ENCODE measurements at regions not wholly inside any gene's neighbourhood (a gene's known extent, or its start where the extent isn't known, plus 50 kb on each side); places are given as distances from the start of the nearest gene placed in this dataset.

- DNase-seq = no peak
- H3K36me3 ChIP-seq = no peaks in the 10 kb centered on the region
- WGBS, 5 donors = 57 to 72% (median 61%) methylated on average over 4 of the region's 4 CpGs
- H3K27me3 ChIP-seq (replicated peaks in 1 of 7) = no peaks in the 10 kb centered on the region
- TF ChIP-seq CTCF (IDR thresholded peaks at IDR 0.05 in 8 of 11, conservative IDR thresholded peaks at IDR 0.05 in 3 of 11) = no peak
- TF ChIP-seq POLR2AphosphoS5 (IDR thresholded peaks at IDR 0.05) = no peak
- no peak for TF ChIP-seq POLR2A (IDR thresholded peaks at IDR 0.05)
- intact Hi-C loops (cut with DNase I; ENCODE audit: low total_unique reads) = no loop called here
- no peak overlapping the region for H3K27ac ChIP-seq
- H3K4me1 ChIP-seq = no peaks in the 10 kb centered on the region
- no peak overlapping the region for H3K4me3 ChIP-seq
- H3K9me3 ChIP-seq = peaks cover 0 to 6% (median 0%) of the 10 kb centered on the region in 8 donors
Measured at GRCh38 chr14:40119321-40119720, 687.1 kb upstream of the FBXO33 start.

- H3K36me3 ChIP-seq = no peaks in the 10 kb centered on the region
- H3K27ac ChIP-seq = no peak overlapping the region
- peaks cover 0 to 6% (median 0%) of the 10 kb centered on the region in 8 donors for H3K9me3 ChIP-seq
- no peak overlapping the region for H3K4me3 ChIP-seq
- intact Hi-C loops (cut with DNase I; ENCODE audit: low total_unique reads) = no loop called here
- 84 to 100% (median 96%) methylated on average over 1 of the region's 1 CpG for WGBS, 5 donors
- no peaks in the 10 kb centered on the region for H3K27me3 ChIP-seq (replicated peaks in 1 of 7)
- no peak for DNase-seq
- H3K4me1 ChIP-seq = no peaks in the 10 kb centered on the region
- TF ChIP-seq POLR2AphosphoS5 (IDR thresholded peaks at IDR 0.05) (no peak), CTCF (IDR thresholded peaks at IDR 0.05 in 8 of 11, conservative IDR thresholded peaks at IDR 0.05 in 3 of 11) (no peak), POLR2A (IDR thresholded peaks at IDR 0.05) (no peak)
Measured at GRCh38 chr14:40115583-40115982, 683.4 kb upstream of the FBXO33 start.

- H3K9me3 ChIP-seq = peaks cover 0 to 6% (median 0%) of the 10 kb centered on the region in 8 donors
- no peak overlapping the region for H3K27ac ChIP-seq
- H3K4me1 ChIP-seq = no peaks in the 10 kb centered on the region
- H3K4me3 ChIP-seq = no peak overlapping the region
- intact Hi-C loops (cut with DNase I; ENCODE audit: low total_unique reads) = no loop called here
- no peak for DNase-seq
- H3K27me3 ChIP-seq (replicated peaks in 1 of 7) = no peaks in the 10 kb centered on the region
- no peak for TF ChIP-seq POLR2AphosphoS5 (IDR thresholded peaks at IDR 0.05)
- TF ChIP-seq POLR2A (IDR thresholded peaks at IDR 0.05) = no peak
- TF ChIP-seq CTCF (IDR thresholded peaks at IDR 0.05 in 8 of 11, conservative IDR thresholded peaks at IDR 0.05 in 3 of 11) = no peak
- H3K36me3 ChIP-seq = no peaks in the 10 kb centered on the region
Measured at GRCh38 chr14:40113671-40114070, 681.4 kb upstream of the FBXO33 start.

- Histone ChIP-seq H3K27me3 (replicated peaks in 1 of 7) (no peaks in the 10 kb centered on the region), H3K9me3 (peaks cover 0 to 22% (median 7%) of the 10 kb centered on the region in 8 donors), H3K4me3 (no peak overlapping the region), H3K27ac (no peak overlapping the region), H3K36me3 (no peaks in the 10 kb centered on the region), H3K4me1 (no peaks in the 10 kb centered on the region)
- 57 to 94% (median 67%) methylated on average over 1 of the region's 1 CpG for WGBS, 5 donors
- DNase-seq = no peak
- no peak for TF ChIP-seq CTCF (IDR thresholded peaks at IDR 0.05 in 8 of 11, conservative IDR thresholded peaks at IDR 0.05 in 3 of 11)
- TF ChIP-seq POLR2A (IDR thresholded peaks at IDR 0.05) = no peak
- no peak for TF ChIP-seq POLR2AphosphoS5 (IDR thresholded peaks at IDR 0.05)
- intact Hi-C loops (cut with DNase I; ENCODE audit: low total_unique reads) = no loop called here
Measured at GRCh38 chr14:40100544-40101196, 668.4 kb upstream of the FBXO33 start.
